ENCODE measurements at regions not wholly inside any gene's neighbourhood (a gene's known extent, or its start where the extent isn't known, plus 50 kb on each side); places are given as distances from the start of the nearest gene placed in this dataset.

GRCh38 chr2:82848285-82848684 is 1610.8 kb downstream of the SUCLG1 start:
- TF ChIP-seq CTCF (conservative IDR thresholded peaks at IDR 0.05 in 1 of 2, IDR thresholded peaks at IDR 0.05 in 1 of 2; ENCODE audit: low read depth in 1 of 2, low read length in 2 of 2) (no peak), EZH2 (IDR thresholded peaks at IDR 0.05; ENCODE audit: low read length, missing control alignments) (no peak)

All from fibroblast of lung (primary cell).